ENCODE measurements at regions not wholly inside any gene's neighbourhood (a gene's known extent, or its start where the extent isn't known, plus 50 kb on each side); places are given as distances from the start of the nearest gene placed in this dataset.
"Not testable (repeated sequence)": the region's sequence is repeated elsewhere in the genome, so short reads cannot be mapped to it uniquely, and the experiment has no call there.

DNA sequence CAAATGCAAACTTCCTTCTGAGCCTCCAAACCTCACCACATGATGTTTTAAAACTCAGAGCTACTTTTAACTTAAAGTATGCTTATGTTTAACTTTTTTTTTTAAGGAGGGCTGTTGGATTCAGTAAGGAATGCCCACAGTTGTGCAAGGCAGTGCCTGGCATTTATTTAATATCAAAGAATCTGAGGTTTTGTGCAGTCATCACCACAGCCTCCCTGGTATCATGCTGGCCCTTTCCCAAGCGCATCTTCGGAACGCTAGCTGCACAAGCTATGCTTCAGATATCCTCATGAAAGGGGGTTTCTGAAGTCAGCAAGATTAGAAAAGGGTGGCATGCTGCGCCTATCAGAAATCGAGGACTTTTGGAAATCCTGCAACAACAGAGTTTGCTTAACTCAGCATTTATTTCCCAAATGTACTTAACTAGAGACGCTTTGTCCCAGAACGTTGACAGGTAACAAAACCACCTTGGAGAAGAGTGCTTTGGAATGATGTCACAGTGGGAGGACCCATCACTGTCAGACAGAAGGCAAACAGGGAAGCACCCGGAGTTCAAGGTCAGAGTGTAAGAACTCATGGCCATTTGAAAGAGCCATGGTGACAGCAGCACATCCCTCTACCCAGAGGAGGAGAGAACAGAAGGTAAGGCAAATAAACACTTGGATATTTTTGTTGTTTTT lies 120.2 kb upstream of the IGF1R start:
- no peak for DNase-seq

DNA sequence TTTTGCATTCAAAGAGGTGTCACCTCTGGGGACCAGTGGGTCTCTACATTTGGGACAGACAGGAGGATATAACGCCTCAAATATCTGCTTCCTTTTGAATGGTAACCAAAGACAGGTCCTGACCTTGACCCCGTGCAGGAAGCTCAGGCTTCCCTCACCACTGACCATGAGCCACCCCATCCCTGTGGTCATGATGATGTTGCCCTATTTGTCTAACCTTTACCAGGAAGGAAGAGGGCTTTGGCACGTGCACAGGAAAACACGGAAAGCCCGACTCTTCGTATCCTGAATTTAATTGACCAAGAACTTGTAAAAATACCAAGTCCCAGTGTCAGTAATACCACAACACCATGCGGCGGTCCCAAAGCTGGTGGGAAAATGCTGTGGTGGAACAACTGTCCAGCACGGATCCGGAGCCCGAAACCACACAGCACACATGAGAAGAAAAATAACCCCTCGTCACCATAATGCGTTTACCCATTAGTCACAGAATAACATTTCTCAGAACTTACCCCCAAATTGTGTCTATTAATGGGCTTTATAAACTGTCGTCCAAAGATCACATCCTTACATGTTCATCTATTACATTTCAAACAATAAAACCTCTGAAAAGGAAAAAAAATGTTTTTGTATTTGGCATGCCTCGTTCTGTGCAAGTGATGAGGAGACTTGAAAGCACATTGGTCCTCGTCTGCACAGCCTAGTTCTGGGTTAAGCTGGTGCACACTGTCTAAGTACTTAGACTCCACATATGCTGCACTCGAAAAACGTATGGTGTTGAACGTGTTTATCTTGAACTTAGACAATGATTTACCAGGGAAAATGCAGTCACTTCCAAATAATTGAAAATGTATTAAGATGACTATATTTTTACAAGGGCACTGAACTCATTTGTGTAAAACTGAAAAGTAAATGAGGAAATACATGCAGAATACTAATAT lies 118.9 kb upstream of the IGF1R start:
- DNase-seq, result no peak

GRCh38 chr15:98530570-98530969 lies 117.8 kb upstream of the IGF1R start:
- no peak for DNase-seq

- no peak for DNase-seq
These were observed 116.3 kb upstream of the IGF1R start for GRCh38 chr15:98532063-98532462.

DNA sequence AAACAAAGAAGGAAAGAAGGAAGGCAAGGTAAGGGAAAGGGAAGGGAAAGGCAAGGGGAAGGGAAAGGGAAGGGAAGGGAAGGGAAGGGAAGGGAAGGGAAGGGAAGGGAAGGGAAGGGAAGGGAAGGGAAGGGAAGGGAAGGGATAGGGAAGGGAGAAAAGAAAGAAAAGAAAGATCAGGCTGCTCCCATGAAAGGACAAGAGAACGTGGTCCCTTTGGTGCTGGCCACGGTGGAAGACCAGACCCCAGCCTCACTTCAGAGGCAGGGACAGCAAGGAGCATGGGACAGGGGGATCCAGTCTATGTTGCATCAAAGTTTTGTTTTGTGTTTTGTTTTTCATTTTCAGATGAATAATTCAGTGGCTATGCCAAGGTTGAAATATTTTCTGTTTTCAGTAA lies 111.4 kb upstream of the IGF1R start:
- DNase-seq, result no peak

GRCh38 chr15:98537516-98538060 lies 110.8 kb upstream of the IGF1R start:
- no peak for DNase-seq

DNA sequence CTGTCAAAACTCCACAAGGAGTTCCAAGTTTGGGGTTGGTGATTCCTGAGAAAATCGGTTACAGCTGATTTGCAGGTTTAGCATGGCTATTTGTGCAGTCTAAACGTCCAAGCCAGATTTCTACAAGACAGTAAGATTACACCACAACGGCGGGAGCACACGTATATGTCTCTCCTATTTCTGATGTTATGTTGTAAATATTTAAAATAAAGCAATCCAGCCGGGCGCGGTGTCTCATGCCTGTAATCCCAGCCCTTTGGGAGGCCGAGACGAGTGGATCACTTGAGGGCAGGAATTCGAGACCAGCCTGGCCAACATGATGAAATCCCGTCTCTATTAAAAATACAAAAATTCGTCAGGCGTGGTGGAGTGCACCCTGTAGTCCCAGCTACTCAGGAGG lies 106.8 kb upstream of the IGF1R start:
- DNase-seq, result no peak

GRCh38 chr15:98543237-98543636 lies 105.1 kb upstream of the IGF1R start:
- DNase-seq, result no peak

DNA sequence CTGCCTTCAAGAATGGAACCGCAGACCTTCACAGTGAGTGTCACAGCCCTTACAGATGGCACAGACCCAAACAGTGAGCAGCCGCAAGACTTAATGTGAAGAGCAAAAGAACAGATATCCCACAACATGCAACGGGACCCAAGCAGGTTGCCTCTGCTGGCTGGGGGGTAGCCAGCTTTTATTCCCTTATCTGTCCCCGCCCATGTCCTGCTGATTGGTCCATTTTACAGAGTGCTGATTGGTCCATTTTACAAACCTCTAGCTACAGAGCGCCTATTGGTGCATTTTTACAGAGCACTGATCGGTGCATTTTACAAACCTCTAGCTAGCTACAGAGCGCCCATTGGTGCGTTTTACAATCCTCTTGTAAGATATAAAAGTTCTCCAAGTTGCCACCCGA lies 102.0 kb upstream of the IGF1R start:
- no peak for DNase-seq

DNA sequence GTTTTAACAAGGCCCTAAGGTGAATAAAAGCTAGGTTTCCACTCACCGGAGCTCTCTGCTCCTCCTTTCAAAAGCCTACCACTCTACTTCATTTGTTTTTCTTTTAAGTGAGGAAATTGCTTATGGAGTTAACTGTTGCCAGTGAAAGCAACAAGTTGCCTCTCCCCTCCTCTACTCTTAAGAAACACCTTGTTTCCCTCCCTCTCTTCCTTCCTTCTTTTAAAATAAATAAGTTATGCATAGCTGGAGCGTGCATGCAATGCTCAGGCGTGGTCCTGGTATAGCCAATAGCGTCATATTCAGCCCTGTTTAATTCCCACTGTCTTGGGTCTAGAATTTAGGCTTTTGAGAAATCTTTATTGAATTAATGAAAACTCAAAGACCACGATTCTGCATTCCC lies 101.1 kb upstream of the IGF1R start:
- no peak for DNase-seq

DNA sequence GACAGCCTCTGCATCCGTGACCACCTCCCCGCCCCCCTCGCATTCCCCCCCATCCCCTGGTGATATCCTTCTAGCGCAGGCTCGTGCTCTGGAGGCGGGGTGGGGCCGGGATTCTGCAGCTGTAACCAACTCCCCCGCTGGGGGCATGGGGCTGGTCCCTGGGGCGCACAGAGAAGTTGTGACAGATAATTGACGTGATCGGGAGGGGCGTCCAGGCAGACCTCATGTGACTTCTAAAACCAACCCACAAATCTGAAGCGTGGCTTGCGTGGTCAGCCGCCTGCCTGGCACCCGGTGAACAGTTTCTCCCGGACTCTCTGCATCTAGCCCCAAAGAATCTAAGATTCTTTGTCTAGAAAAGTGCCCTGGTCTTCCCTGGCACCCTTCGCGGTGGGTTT lies 100.6 kb upstream of the IGF1R start:
- DNase-seq, result no peak

DNA sequence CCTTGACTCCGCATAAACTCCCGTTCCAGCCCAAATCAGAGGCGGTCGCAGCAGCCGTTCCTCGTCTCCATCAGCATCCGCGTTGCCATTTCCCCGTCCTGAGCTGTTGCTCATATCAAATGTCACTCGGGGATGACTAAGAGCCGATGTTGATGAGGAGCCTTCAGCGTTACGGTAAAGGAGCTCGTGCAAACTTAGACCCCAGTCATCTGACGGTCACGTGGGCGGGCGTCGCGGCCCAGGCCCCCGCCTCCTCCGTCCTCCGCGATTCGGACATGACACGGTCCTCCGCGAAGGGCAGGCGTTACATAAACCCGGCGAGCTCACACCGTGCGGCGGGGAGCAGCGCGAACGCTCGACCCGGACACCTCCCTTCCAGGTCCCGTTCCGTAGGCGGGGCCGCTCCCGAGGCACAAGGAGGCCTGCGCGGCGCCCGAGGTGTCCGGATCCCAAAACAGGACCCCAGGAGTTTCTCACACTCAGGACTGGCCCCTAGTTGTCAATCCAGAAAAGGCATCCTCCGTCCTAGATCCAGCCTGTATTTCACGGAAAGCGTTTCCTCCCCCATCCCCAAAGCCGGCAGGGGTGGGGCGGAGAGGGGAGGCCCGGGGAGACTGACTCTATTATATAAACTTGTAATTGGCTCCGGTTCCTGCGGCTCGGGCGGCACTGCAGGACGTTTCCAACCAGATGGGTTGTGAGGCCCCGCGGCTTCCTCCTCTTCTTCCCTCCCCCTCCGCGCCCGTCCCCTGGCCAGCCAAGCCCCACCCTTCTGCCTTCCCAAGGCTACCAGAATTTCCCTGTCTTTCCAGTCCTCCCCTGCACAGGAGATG lies 100.0 kb upstream of the IGF1R start:
- peak; percentile 51 for DNase-seq

- DNase-seq, result no peak
These were observed 99.3 kb upstream of the IGF1R start for GRCh38 chr15:98549003-98549402.

DNA sequence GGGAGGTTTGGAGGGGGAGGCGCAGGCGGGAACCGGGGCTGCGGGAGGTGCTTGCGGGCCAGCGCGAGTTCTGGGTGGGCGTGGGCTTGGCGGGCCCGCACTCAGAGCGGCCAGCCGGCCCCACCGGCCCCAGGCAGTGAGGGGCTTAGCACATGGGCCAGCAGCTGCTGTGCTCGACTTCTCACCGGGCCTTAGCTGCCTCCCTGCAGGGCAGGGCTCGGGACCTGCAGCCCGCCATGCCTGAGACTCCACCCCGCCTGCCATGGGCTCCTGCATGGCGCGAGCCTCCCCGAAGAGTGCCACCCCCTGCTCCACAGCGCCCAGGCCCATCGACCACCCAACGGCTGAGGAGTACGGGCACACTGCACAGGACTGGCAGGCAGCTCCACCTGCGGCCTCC lies 98.6 kb upstream of the IGF1R start:
- DNase-seq, result no peak

DNA sequence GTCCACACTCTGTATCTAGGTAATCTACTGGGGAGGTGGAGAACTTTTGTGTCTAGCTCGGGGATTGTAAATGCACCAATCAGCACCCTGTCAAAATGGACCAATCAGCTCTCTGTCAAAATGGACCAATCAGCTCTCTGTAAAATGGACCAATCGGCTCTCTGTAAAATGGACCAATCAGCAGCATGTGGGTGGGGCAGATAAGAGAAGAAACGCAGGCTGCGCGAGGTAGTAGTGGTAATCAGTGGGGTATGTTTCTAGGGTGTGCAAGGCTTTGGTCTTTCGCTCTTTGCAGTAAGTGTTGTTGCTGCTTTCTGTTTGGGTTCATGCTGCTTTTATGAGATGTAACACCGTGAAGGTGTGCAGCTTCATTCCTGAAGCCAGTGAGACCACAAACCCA lies 98.0 kb upstream of the IGF1R start:
- DNase-seq, result not testable (repeated sequence)

- no peak for DNase-seq
These were observed 96.3 kb upstream of the IGF1R start for GRCh38 chr15:98551936-98552562.

DNA sequence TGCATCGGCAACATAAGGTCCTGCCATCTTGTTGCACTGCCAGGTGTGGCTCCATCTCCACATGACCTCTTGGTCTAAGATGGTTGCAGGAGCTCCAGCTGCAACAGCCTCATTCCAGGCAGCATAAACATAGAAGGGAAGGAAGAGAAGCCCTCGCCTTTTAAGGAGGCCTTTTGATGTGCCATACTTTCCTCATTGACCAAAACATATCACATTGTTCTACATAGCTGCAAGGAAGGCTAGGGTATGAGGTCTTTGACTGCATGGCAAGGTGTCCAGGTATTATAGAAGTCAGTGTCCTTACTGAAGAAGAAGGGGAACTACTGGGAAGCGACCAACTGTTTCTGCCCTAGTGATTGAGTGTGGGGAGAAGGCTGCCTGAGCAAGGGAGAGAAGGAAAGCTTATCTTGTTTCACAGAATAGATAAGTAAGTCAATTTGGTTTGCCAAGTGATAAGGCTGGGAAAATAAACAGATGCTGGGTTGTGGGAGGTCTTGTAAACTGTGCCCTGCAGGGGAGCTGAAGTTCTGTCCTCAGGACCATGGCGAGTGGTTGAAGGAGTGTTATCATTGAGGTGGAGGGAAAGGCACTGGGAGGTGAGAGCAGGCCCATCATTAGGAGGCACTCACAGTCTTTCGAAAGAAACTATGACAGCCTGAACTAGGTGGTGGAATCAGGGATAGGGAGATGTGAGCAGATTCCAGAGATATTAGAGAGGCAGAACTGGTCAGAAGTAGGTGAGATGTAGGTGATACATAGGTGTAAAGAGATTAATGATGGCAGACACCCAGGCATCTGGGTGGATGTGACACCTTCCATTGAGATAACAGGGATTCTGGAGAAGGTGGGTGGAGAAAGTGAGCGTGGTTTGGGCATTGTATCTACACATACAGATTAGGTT lies 93.8 kb upstream of the IGF1R start:
- no peak for DNase-seq

- DNase-seq, result no peak
These were observed 93.2 kb upstream of the IGF1R start for GRCh38 chr15:98555173-98555515.

GRCh38 chr15:98556321-98556720 lies 92.0 kb upstream of the IGF1R start:
- DNase-seq, result no peak

- no peak for DNase-seq
These were observed 88.0 kb upstream of the IGF1R start for GRCh38 chr15:98560338-98560737.

GRCh38 chr15:98561169-98561941 lies 87.0 kb upstream of the IGF1R start:
- DNase-seq, result no peak

All from dermis blood vessel endothelial cell (primary cell).